ENCODE measurements at regions not wholly inside any gene's neighbourhood (a gene's known extent, or its start where the extent isn't known, plus 50 kb on each side); places are given as distances from the start of the nearest gene placed in this dataset.

DNA sequence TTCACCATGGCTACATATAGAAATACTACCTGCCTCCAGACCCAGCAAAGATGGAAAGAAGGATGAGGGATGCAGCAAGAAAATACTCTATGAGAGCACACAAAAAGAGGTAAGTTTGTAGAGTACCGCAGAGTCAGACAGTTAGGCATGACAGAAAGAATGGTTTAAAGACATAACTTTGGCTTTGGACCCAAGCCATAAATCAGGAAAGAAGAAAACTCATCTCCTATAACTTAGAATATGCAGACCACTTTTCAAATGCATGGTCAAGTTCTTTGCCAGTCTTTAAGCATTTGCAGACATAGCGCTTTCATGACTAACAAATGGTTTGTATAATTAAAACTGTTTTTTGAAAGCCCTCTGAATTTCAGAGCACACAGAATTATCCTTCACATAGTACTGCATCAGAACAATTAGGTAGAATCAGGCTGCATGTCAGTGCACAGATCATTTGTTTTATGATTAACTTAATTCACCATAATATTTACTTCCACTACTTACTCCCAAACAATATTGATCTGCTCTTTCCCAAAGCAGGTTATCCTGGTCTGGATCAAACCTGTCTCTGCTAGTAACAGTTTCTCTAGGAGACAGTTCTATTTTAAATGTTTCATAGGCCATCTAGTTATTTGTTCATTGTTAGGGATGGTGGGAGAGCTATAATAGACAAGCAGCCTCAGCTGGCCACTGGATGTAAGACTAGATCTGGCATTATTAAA lies 280.7 kb upstream of the NR5A2 start:
- TF ChIP-seq POLR2A (IDR thresholded peaks at IDR 0.05): no peak
- TF ChIP-seq, protein P1, sequence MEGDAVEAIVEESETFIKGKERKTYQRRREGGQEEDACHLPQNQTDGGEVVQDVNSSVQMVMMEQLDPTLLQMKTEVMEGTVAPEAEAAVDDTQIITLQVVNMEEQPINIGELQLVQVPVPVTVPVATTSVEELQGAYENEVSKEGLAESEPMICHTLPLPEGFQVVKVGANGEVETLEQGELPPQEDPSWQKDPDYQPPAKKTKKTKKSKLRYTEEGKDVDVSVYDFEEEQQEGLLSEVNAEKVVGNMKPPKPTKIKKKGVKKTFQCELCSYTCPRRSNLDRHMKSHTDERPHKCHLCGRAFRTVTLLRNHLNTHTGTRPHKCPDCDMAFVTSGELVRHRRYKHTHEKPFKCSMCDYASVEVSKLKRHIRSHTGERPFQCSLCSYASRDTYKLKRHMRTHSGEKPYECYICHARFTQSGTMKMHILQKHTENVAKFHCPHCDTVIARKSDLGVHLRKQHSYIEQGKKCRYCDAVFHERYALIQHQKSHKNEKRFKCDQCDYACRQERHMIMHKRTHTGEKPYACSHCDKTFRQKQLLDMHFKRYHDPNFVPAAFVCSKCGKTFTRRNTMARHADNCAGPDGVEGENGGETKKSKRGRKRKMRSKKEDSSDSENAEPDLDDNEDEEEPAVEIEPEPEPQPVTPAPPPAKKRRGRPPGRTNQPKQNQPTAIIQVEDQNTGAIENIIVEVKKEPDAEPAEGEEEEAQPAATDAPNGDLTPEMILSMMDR (IDR thresholded peaks at IDR 0.05): no peak

Data from thyroid gland (tissue), 4 donors.